ENCODE measurements at regions not wholly inside any gene's neighbourhood (a gene's known extent, or its start where the extent isn't known, plus 50 kb on each side); places are given as distances from the start of the nearest gene placed in this dataset.

GRCh38 chr11:16612566-16613261, 125.7 kb upstream of the C11orf58 start:
- 6 to 9% methylated on average over 26 of the region's 26 CpGs for WGBS, 2 donors

GRCh38 chr11:16611926-16612565, 126.4 kb upstream of the C11orf58 start:
- H3K9me3 ChIP-seq (ENCODE audit: control insufficient read depth in 2 of 2, insufficient read depth in 1 of 2, low read depth in 1 of 2, low read length in 1 of 2) = peaks cover 0 to 2% of the 10 kb centered on the region in 2 donors
- peaks cover 4 to 10% of the 10 kb centered on the region in 2 donors for H3K4me1 ChIP-seq (ENCODE audit: control insufficient read depth in 2 of 2, insufficient read depth in 2 of 2, low read length in 1 of 2)
- H3K27me3 ChIP-seq (ENCODE audit: control insufficient read depth in 1 of 2, insufficient read depth in 2 of 2, low read length in 2 of 2) = peaks cover 0 to 6% of the 10 kb centered on the region in 2 donors
- H3K36me3 ChIP-seq (ENCODE audit: control insufficient read depth in 2 of 2, insufficient read depth in 2 of 2, low read length in 1 of 2) = no peaks in the 10 kb centered on the region
- WGBS, 2 donors = 36 to 49% methylated on average over 11 of the region's 11 CpGs
- no peak overlapping the region for H3K4me3 ChIP-seq (ENCODE audit: low read depth in 1 of 2, low read length in 2 of 2)
- no peak overlapping the region for H3K27ac ChIP-seq (ENCODE audit: low read depth in 2 of 2, low read length in 1 of 2)

More at GRCh38 chr11:16612566-16613261, 125.7 kb upstream of the C11orf58 start:
- Histone ChIP-seq H3K9me3 (ENCODE audit: control insufficient read depth in 2 of 2, insufficient read depth in 1 of 2, low read depth in 1 of 2, low read length in 1 of 2) (peaks cover 0 to 2% of the 10 kb centered on the region in 2 donors), H3K27ac (ENCODE audit: low read depth in 2 of 2, low read length in 1 of 2) (no peak overlapping the region), H3K4me3 (ENCODE audit: low read depth in 1 of 2, low read length in 2 of 2) (peak overlapping the region; percentile 48 to 53), H3K4me1 (ENCODE audit: control insufficient read depth in 2 of 2, insufficient read depth in 2 of 2, low read length in 1 of 2) (peaks cover 4 to 7% of the 10 kb centered on the region in 2 donors), H3K36me3 (ENCODE audit: control insufficient read depth in 2 of 2, insufficient read depth in 2 of 2, low read length in 1 of 2) (no peaks in the 10 kb centered on the region), H3K27me3 (ENCODE audit: control insufficient read depth in 1 of 2, insufficient read depth in 2 of 2, low read length in 2 of 2) (peaks cover 0 to 6% of the 10 kb centered on the region in 2 donors)

- H3K4me1 ChIP-seq (ENCODE audit: control insufficient read depth in 2 of 2, insufficient read depth in 2 of 2, low read length in 1 of 2) = peaks cover 4 to 13% of the 10 kb centered on the region in 2 donors
- H3K9me3 ChIP-seq (ENCODE audit: control insufficient read depth in 2 of 2, insufficient read depth in 1 of 2, low read depth in 1 of 2, low read length in 1 of 2) = peaks cover 0 to 2% of the 10 kb centered on the region in 2 donors
- no peak overlapping the region for H3K4me3 ChIP-seq (ENCODE audit: low read depth in 1 of 2, low read length in 2 of 2)
- H3K36me3 ChIP-seq (ENCODE audit: control insufficient read depth in 2 of 2, insufficient read depth in 2 of 2, low read length in 1 of 2) = no peaks in the 10 kb centered on the region
- 41 to 45% methylated on average over 14 of the region's 14 CpGs for WGBS, 2 donors
- H3K27me3 ChIP-seq (ENCODE audit: control insufficient read depth in 1 of 2, insufficient read depth in 2 of 2, low read length in 2 of 2) = peaks cover 0 to 6% of the 10 kb centered on the region in 2 donors
- no peak overlapping the region for H3K27ac ChIP-seq (ENCODE audit: low read depth in 2 of 2, low read length in 1 of 2)
These were observed 127.0 kb upstream of the C11orf58 start for GRCh38 chr11:16611401-16611921.

GRCh38 chr11:16610738-16611388, 127.6 kb upstream of the C11orf58 start:
- H3K9me3 ChIP-seq (ENCODE audit: control insufficient read depth in 2 of 2, insufficient read depth in 1 of 2, low read depth in 1 of 2, low read length in 1 of 2) = peaks cover 0 to 2% of the 10 kb centered on the region in 2 donors
- 42 to 53% methylated on average over 36 to 39 of the region's 39 CpGs for WGBS, 2 donors
- H3K4me3 ChIP-seq (ENCODE audit: low read depth in 1 of 2, low read length in 2 of 2) = no peak overlapping the region
- peaks cover 0 to 6% of the 10 kb centered on the region in 2 donors for H3K27me3 ChIP-seq (ENCODE audit: control insufficient read depth in 1 of 2, insufficient read depth in 2 of 2, low read length in 2 of 2)
- H3K36me3 ChIP-seq (ENCODE audit: control insufficient read depth in 2 of 2, insufficient read depth in 2 of 2, low read length in 1 of 2) = no peaks in the 10 kb centered on the region
- peaks cover 4 to 13% of the 10 kb centered on the region in 2 donors for H3K4me1 ChIP-seq (ENCODE audit: control insufficient read depth in 2 of 2, insufficient read depth in 2 of 2, low read length in 1 of 2)
- no peak overlapping the region for H3K27ac ChIP-seq (ENCODE audit: low read depth in 2 of 2, low read length in 1 of 2)

- H3K9me3 ChIP-seq (ENCODE audit: control insufficient read depth in 2 of 2, insufficient read depth in 1 of 2, low read depth in 1 of 2, low read length in 1 of 2) = peaks cover 0 to 2% of the 10 kb centered on the region in 2 donors
- 60 to 69% methylated on average over 23 of the region's 23 CpGs for WGBS, 2 donors
- H3K27ac ChIP-seq (ENCODE audit: low read depth in 2 of 2, low read length in 1 of 2) = no peak overlapping the region
- peaks cover 4 to 13% of the 10 kb centered on the region in 2 donors for H3K4me1 ChIP-seq (ENCODE audit: control insufficient read depth in 2 of 2, insufficient read depth in 2 of 2, low read length in 1 of 2)
- no peaks in the 10 kb centered on the region for H3K36me3 ChIP-seq (ENCODE audit: control insufficient read depth in 2 of 2, insufficient read depth in 2 of 2, low read length in 1 of 2)
- H3K27me3 ChIP-seq (ENCODE audit: control insufficient read depth in 1 of 2, insufficient read depth in 2 of 2, low read length in 2 of 2) = peaks cover 0 to 6% of the 10 kb centered on the region in 2 donors
- H3K4me3 ChIP-seq (ENCODE audit: low read depth in 1 of 2, low read length in 2 of 2) = no peak overlapping the region
These were observed 128.2 kb upstream of the C11orf58 start for GRCh38 chr11:16610213-16610737.

GRCh38 chr11:16609769-16610168, 128.7 kb upstream of the C11orf58 start:
- WGBS, 2 donors = 75 to 78% methylated on average over 3 of the region's 3 CpGs
- Histone ChIP-seq H3K4me1 (ENCODE audit: control insufficient read depth in 2 of 2, insufficient read depth in 2 of 2, low read length in 1 of 2) (peaks cover 4 to 13% of the 10 kb centered on the region in 2 donors), H3K9me3 (ENCODE audit: control insufficient read depth in 2 of 2, insufficient read depth in 1 of 2, low read depth in 1 of 2, low read length in 1 of 2) (peaks cover 0 to 2% of the 10 kb centered on the region in 2 donors), H3K36me3 (ENCODE audit: control insufficient read depth in 2 of 2, insufficient read depth in 2 of 2, low read length in 1 of 2) (no peaks in the 10 kb centered on the region), H3K4me3 (ENCODE audit: low read depth in 1 of 2, low read length in 2 of 2) (no peak overlapping the region), H3K27me3 (ENCODE audit: control insufficient read depth in 1 of 2, insufficient read depth in 2 of 2, low read length in 2 of 2) (peaks cover 0 to 6% of the 10 kb centered on the region in 2 donors), H3K27ac (ENCODE audit: low read depth in 2 of 2, low read length in 1 of 2) (no peak overlapping the region)

GRCh38 chr11:16607675-16608644, 130.5 kb upstream of the C11orf58 start:
- H3K27me3 ChIP-seq (ENCODE audit: control insufficient read depth in 1 of 2, insufficient read depth in 2 of 2, low read length in 2 of 2) = peaks cover 0 to 6% of the 10 kb centered on the region in 2 donors
- H3K4me3 ChIP-seq (ENCODE audit: low read depth in 1 of 2, low read length in 2 of 2) = peak overlapping the region; percentile 51 to 58
- H3K36me3 ChIP-seq (ENCODE audit: control insufficient read depth in 2 of 2, insufficient read depth in 2 of 2, low read length in 1 of 2) = no peaks in the 10 kb centered on the region
- H3K27ac ChIP-seq (ENCODE audit: low read depth in 2 of 2, low read length in 1 of 2) = peak overlapping the region; percentile 42 to 75
- peaks cover 2 to 8% of the 10 kb centered on the region in 2 donors for H3K4me1 ChIP-seq (ENCODE audit: control insufficient read depth in 2 of 2, insufficient read depth in 2 of 2, low read length in 1 of 2)
- peaks cover 0 to 2% of the 10 kb centered on the region in 2 donors for H3K9me3 ChIP-seq (ENCODE audit: control insufficient read depth in 2 of 2, insufficient read depth in 1 of 2, low read depth in 1 of 2, low read length in 1 of 2)
- 14 to 15% methylated on average over 25 of the region's 25 CpGs for WGBS, 2 donors

- H3K27ac ChIP-seq (ENCODE audit: low read depth in 2 of 2, low read length in 1 of 2) = peak overlapping the region; percentile 75
- peak overlapping the region; percentile 51 to 58 for H3K4me3 ChIP-seq (ENCODE audit: low read depth in 1 of 2, low read length in 2 of 2)
- H3K4me1 ChIP-seq (ENCODE audit: control insufficient read depth in 2 of 2, insufficient read depth in 2 of 2, low read length in 1 of 2) = peaks cover 2 to 8% of the 10 kb centered on the region in 2 donors
- no peaks in the 10 kb centered on the region for H3K36me3 ChIP-seq (ENCODE audit: control insufficient read depth in 2 of 2, insufficient read depth in 2 of 2, low read length in 1 of 2)
- H3K27me3 ChIP-seq (ENCODE audit: control insufficient read depth in 1 of 2, insufficient read depth in 2 of 2, low read length in 2 of 2) = peaks cover 0 to 5% of the 10 kb centered on the region in 2 donors
- H3K9me3 ChIP-seq (ENCODE audit: control insufficient read depth in 2 of 2, insufficient read depth in 1 of 2, low read depth in 1 of 2, low read length in 1 of 2) = peaks cover 0 to 2% of the 10 kb centered on the region in 2 donors
- 2% methylated on average over 80 to 81 of the region's 81 CpGs for WGBS, 2 donors
These were observed 131.4 kb upstream of the C11orf58 start for GRCh38 chr11:16606784-16607674.

All from esophagus (tissue), 2 donors.